Panc1 (cell line): ENCODE measurements at regions not wholly inside any gene's neighbourhood (a gene's known extent, or its start where the extent isn't known, plus 50 kb on each side); places are given as distances from the start of the nearest gene placed in this dataset.

ENCODE experiments used
- ATAC-seq: fragments of 200-7000 bp; cut with Tn5 transposase; 2 replicates; pipeline ENCODE4 v1.9.1; 2020; ENCODE audit warnings: mild to moderate bottlenecking, moderate library complexity
- BruUV-seq: library from RNA; stranded (reverse); fragments of 400-500 nt; replicated peaks from 2 replicates; lab custom pipeline; 2021; lab: Mats Ljungman, UMichigan
- CTCF ChIA-PET: fragments of 300-600 bp; sonication (Branson Sonifier 250); formaldehyde crosslinking; loops from one replicate; lab custom pipeline; 2022; ENCODE audit warnings: antibody characterized with exemption; lab: Charles Lee
- POLR2A ChIA-PET: fragments of 300-600 bp; sonication (Branson Sonifier 250); formaldehyde crosslinking; loops from one replicate; lab custom pipeline; 2022; ENCODE audit warnings: antibody characterized with exemption; lab: Charles Lee
- DNase-seq: peaks from one replicate; pipeline ENCODE4 v3.0.0-alpha.2; 2010; ENCODE audit warnings: low read depth, low spot score
- H3K27ac ChIP-seq: 2 replicates; pipeline ENCODE4 v1.5.1; 2011; ENCODE audit warnings: mild to moderate bottlenecking, low read length, inconsistent platforms
- H3K27me3 ChIP-seq: fragments of 200-500 bp; sonication (Bioruptor generic); 2 replicates; pipeline ENCODE4 v1.6.0; 2014; ENCODE audit warnings: low read length, inconsistent platforms; ENCODE audit not compliant: control insufficient read depth, insufficient read depth
- H3K36me3 ChIP-seq: fragments of 200-500 bp; sonication (Bioruptor generic); 2 replicates; pipeline ENCODE4 v1.5.1; 2014; ENCODE audit warnings: inconsistent platforms, mild to moderate bottlenecking, low read length, moderate library complexity; ENCODE audit not compliant: control insufficient read depth, insufficient read depth
- H3K4me1 ChIP-seq: 2 replicates; pipeline ENCODE4 v1.5.1; 2011; ENCODE audit warnings: inconsistent platforms, mild to moderate bottlenecking, low read length, moderate library complexity; ENCODE audit not compliant: control insufficient read depth, insufficient read depth
- H3K4me3 ChIP-seq, 2 experiments: 2 replicates each; pipeline ENCODE4 v1.5.1; 2011 to 2012; ENCODE audit warnings: low read depth in 2 of 2, low read length in 2 of 2, mild to moderate bottlenecking in 2 of 2, inconsistent platforms in 1 of 2, moderate library complexity in 1 of 2
- H3K9me3 ChIP-seq: fragments of 200-500 bp; sonication (Bioruptor generic); 2 replicates; pipeline ENCODE4 v1.5.1; 2014; ENCODE audit warnings: low read depth, mild to moderate bottlenecking, inconsistent platforms, low read length, moderate library complexity; ENCODE audit not compliant: control insufficient read depth, insufficient read depth
- CTCF ChIP-seq: fragments of 450-650 bp; IDR thresholded peaks from 2 replicates; pipeline ENCODE4 v1.5.1; 2017; ENCODE audit warnings: mild to moderate bottlenecking
- POLR2AphosphoS5 ChIP-seq: IDR thresholded peaks from 2 replicates; pipeline ENCODE4 v1.6.1; 2012; ENCODE audit warnings: mild to moderate bottlenecking, low read depth, low read length, moderate library complexity
- REST ChIP-seq, 2 experiments: IDR thresholded peaks; 2 replicates each; pipeline ENCODE4 v1.6.1; 2011 to 2012; ENCODE audit warnings: low read depth in 2 of 2, control low read depth in 1 of 2, low read length in 1 of 2, mild to moderate bottlenecking in 1 of 2, moderate library complexity in 1 of 2; ENCODE audit not compliant: insufficient read depth in 1 of 2
- SIN3A ChIP-seq: IDR thresholded peaks from 2 replicates; pipeline ENCODE4 v1.6.1; 2012; ENCODE audit warnings: low read depth, mild to moderate bottlenecking, low read length, moderate library complexity, borderline replicate concordance; ENCODE audit not compliant: insufficient read depth
- TCF7L2 ChIP-seq: IDR thresholded peaks from 2 replicates; pipeline ENCODE4 v1.6.1; 2011; ENCODE audit warnings: mild to moderate bottlenecking, low read depth, low read length, inconsistent platforms
- in situ Hi-C: cut with HindIII; loops from 2 replicates; pipeline ENCODE4 v1.10.0; 2016; ENCODE audit warnings: low sequenced_read_pairs, low pct_unique_long_range_greater_than_20kb
- intact Hi-C: fragments of 100-400 bp; cut with micrococcal nuclease; formaldehyde crosslinking; loops from one replicate; pipeline ENCODE4 v1.10.0; 2022; ENCODE audit not compliant: unreplicated experiment

DNA sequence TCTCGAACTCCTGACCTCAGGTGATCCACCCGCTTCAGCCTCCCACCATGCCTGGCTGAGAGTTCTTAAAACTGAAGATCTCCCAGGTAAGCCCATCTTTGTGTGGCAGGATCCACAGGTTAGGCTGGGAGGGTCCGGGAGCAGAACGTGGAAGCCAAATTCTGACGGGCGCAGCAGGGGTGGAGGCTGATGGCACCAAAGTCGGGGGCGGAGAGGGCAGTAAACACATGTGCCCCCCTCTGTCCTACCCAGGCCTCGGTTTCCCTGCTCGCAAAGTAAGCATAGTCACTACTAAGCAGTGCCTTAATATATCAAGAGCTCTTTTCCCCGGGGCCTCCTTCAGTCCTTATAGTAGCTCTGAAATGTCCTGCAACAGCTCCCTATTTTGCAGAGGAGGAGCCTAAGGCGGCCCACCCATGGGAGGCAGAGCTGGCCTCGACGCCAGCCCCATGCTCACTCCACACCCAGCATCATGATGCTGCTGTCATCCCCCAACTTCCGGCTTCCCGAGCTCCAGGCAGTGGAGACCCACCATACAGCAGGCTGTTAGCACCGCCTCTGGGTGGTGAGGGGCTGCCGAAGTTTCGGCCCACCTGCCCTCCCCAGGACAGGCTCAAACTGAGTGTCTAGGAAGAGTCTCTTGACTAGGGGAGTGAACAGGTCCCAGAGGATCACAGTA, 230.0 kb downstream of the CTTN start:
- no peaks in the 10 kb centered on the region for H3K4me1 ChIP-seq
- H3K36me3 ChIP-seq = no peaks in the 10 kb centered on the region
- intact Hi-C loops = no loop called here
- in situ Hi-C loops = no loop called here
- POLR2A ChIA-PET = no interaction called here
- no peaks in the 10 kb centered on the region for H3K9me3 ChIP-seq
- CTCF ChIA-PET = no interaction called here
- BruUV-seq = no TSS peak
- DNase-seq (no peak), ATAC-seq (no peak)
- H3K27me3 ChIP-seq = peaks cover 2% of the 10 kb centered on the region; the same call in 1 of the 2 replicates
- TF ChIP-seq REST (IDR thresholded peaks at IDR 0.05; ENCODE audit: insufficient read depth in 1 of 2, low read depth in 2 of 2, low read length in 1 of 2) = no peak
- no peak for TF ChIP-seq POLR2AphosphoS5
- no peak for TF ChIP-seq SIN3A
- no peak for TF ChIP-seq CTCF
- no peak for TF ChIP-seq TCF7L2
- no peak overlapping the region for H3K27ac ChIP-seq
- no peak overlapping the region for H3K4me3 ChIP-seq

DNA sequence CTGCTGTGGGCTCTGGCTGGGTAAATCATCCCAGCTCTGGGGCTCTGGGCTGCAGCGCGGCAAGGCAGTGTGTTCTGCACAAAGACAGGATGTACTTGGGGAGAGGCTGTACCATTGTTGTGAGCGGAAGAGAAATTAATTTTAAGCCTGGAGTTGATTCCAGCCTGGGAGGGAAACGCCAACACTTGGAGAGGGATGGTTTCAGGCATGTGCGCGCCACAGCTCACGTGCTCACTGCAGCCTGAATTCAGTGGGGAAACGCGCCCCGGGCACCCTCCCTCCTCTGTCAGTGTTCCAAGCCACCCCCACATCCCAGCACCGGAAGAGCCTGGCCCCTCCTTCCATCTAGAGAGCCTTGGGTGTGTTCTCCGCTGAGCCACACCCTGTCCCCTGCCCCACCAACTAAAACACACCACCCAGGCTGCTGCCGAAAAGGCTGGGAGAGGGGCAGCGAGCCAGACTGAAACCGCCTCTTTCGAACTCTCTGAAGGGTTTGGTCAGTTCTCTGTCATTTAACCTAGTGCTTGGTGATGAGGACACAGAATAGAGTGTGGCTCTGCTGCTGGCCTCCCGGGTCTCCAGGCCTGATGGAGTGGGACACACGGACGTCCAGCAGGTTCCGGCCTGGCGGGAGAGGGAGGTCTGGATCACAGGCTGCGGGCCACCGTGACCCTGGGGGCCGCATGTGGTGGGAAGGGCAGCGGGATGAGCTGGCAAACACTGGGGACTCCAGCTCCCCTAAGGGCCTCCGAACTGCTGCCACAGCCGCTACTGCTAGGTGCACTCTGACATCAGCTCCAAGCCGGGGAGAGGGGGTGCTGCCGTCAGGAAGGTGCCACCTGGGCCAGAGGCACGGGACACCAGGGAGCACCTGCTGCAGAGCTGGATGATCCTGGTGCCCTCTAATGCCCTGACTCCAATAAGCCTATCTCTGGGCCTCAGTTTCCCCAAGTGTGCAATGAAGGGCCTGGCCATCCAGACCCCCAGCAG, 230.8 kb downstream of the CTTN start:
- ChIA-PET CTCF (no interaction called here), POLR2A (no interaction called here)
- H3K9me3 ChIP-seq = no peaks in the 10 kb centered on the region
- no peak overlapping the region for H3K27ac ChIP-seq
- H3K36me3 ChIP-seq = no peaks in the 10 kb centered on the region
- no peak for ATAC-seq
- intact Hi-C loops = no loop called here
- H3K27me3 ChIP-seq = peaks cover 2% of the 10 kb centered on the region; the same call in 1 of the 2 replicates
- no TSS peak for BruUV-seq
- TF ChIP-seq SIN3A = no peak
- no peak for TF ChIP-seq REST (IDR thresholded peaks at IDR 0.05; ENCODE audit: insufficient read depth in 1 of 2, low read depth in 2 of 2, low read length in 1 of 2)
- TF ChIP-seq POLR2AphosphoS5 = no peak
- no peak for TF ChIP-seq CTCF
- TF ChIP-seq TCF7L2 = no peak
- in situ Hi-C loops = no loop called here
- no peak for DNase-seq
- no peaks in the 10 kb centered on the region for H3K4me1 ChIP-seq
- H3K4me3 ChIP-seq = no peak overlapping the region
